Ovary (tissue), 3 donors: ENCODE measurements at regions not wholly inside any gene's neighbourhood (a gene's known extent, or its start where the extent isn't known, plus 50 kb on each side); places are given as distances from the start of the nearest gene placed in this dataset.

Experiments used
- POLR2A ChIP-seq: fragments of 450-650 bp; IDR thresholded peaks from one replicate; pipeline ENCODE4 v1.6.1; 2017; ENCODE audit warnings: antibody characterized with exemption, mild to moderate bottlenecking, moderate library complexity
- TF ChIP-seq, protein P1 (sequence below), 3 donors: fragments of 450-650 bp in 2 of 3; fragments of 200-600 bp in 1 of 3; IDR thresholded peaks; one replicate each; pipeline versions ENCODE4 v1.5.1 to v1.8.0; 2016 to 2022; ENCODE audit warnings: antibody characterized with exemption in 3 of 3, mild to moderate bottlenecking in 1 of 3
- donor health status: DM: no; HTN: no; CAD: no.

DNA sequence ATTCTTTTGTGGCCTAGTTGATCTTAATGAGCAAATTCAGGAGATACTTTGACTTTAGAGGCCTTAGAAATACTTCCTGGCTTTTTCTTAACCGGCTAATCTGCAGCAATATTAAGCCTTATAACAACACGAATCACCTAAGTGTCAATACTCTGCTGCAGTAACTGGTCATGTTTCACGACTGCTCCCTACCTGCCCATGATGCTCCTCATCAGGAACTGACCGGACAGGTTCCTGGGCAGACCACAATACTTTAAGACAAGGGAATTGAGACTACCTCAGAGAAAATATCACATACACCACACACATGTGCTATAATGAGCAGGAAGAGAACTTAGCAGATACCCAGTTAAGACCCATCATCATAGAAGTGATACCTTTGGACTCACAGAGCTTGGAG lies 211.9 kb upstream of the BMP4 start:
- TF ChIP-seq, protein P1, sequence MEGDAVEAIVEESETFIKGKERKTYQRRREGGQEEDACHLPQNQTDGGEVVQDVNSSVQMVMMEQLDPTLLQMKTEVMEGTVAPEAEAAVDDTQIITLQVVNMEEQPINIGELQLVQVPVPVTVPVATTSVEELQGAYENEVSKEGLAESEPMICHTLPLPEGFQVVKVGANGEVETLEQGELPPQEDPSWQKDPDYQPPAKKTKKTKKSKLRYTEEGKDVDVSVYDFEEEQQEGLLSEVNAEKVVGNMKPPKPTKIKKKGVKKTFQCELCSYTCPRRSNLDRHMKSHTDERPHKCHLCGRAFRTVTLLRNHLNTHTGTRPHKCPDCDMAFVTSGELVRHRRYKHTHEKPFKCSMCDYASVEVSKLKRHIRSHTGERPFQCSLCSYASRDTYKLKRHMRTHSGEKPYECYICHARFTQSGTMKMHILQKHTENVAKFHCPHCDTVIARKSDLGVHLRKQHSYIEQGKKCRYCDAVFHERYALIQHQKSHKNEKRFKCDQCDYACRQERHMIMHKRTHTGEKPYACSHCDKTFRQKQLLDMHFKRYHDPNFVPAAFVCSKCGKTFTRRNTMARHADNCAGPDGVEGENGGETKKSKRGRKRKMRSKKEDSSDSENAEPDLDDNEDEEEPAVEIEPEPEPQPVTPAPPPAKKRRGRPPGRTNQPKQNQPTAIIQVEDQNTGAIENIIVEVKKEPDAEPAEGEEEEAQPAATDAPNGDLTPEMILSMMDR (IDR thresholded peaks at IDR 0.05) = no peak
- TF ChIP-seq POLR2A = no peak
